GM19463 (cell line): ENCODE measurements at regions not wholly inside any gene's neighbourhood (a gene's known extent, or its start where the extent isn't known, plus 50 kb on each side); places are given as distances from the start of the nearest gene placed in this dataset.

Experiments
- ATAC-seq: cut with Tn5 transposase; IDR thresholded peaks from one replicate; pipeline ENCODE4 v1.9.1; 2021; ENCODE audit warnings: mild to moderate bottlenecking, moderate library complexity; ENCODE audit not compliant: unreplicated experiment

DNA sequence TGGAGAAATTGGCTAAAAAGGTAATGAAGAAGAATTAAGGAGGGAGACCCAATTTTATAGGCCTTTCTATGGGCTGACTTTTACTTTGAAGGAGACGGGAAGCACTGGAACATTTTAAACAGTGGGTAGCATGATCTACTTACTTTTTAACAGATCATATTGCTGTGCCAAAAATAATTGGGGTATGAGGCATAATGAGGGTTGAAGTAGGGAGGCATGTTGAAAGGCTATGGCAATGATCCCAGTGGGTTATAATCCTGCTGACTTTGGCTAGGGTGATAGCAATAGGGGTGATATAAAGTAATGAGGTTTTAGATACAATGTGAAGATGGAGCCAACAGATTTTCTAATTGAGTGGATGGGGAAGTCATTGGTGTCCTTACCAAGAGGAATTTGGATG, 73.2 kb downstream of the GPR37 start:
- ATAC-seq: no peak

DNA sequence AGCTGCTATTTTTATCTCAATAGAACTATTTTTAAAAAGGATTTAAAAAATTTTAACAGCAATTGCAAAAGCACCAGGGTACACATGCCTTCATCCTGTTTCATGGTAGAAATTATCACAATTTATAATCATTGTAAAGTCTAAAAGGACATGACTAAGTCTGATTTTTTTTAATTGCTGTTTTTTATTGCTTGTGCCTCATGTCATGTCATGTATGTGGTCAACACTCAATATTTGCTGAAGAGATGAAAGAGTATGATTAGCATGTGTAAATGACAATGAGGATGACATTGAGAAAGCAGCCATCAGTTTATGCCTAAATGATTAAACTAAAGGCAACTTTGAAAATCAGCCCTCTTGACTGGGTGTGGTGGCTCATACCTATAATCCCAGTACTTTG, 74.8 kb downstream of the GPR37 start:
- no peak for ATAC-seq

- no peak for ATAC-seq
These were observed 75.7 kb downstream of the GPR37 start for GRCh38 chr7:124689931-124690330.

GRCh38 chr7:124689523-124689922, 76.1 kb downstream of the GPR37 start:
- ATAC-seq: no peak

- no peak for ATAC-seq
These were observed 76.6 kb downstream of the GPR37 start for GRCh38 chr7:124688991-124689390.

DNA sequence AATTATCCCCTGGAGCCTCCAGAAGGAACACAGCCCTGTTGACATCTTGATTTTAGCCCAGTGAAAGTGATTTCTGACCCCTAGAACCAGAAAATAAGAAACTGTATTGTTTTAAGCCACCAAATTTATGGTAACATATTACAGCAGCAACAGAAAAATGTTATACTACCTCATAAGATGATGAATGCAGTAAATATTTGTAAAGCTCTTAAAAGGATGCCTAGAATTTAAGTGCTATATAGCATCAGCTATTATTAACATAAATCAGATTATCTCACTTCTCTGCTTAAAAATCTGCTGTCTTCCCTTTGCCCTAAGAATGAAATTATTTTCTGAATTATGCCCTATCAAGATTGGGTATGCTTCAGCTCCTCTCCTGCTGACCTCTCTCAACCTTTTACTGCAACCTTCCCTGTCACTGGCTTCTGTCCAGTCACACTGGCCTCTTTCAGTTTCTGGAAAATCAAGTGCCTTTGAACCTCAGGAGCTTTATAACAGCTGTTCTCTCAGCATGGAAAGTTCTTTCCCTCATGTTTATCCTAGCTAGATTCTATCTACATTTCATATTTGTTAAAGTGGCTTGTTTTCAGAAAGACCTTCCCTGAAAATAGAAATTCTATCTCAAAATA, 78.9 kb downstream of the GPR37 start:
- no peak for ATAC-seq

DNA sequence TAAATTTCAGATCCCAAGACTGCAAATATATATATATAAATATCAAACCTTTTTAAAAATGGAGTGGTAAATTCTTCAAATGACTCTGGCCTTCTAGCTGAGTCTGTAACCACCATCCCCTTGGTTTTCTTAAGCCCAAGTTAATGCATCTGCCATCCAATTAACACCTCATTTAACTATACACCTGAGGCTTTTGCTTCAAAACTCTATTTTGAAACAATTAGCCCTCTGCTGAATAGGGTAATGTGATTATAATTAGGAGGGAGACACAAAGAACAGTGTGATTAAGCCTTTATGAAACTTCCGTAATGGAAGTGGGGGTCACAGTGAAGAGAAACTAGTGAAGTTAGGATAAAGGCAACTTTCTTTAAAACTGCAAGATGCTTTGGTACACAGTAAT, 83.6 kb downstream of the GPR37 start:
- ATAC-seq: no peak

- ATAC-seq: no peak
These were observed 85.3 kb downstream of the GPR37 start for GRCh38 chr7:124680304-124680703.

GRCh38 chr7:124679586-124680225, 85.9 kb downstream of the GPR37 start:
- ATAC-seq: no peak

- no peak for ATAC-seq
These were observed 86.4 kb downstream of the GPR37 start for GRCh38 chr7:124679146-124679545.

DNA sequence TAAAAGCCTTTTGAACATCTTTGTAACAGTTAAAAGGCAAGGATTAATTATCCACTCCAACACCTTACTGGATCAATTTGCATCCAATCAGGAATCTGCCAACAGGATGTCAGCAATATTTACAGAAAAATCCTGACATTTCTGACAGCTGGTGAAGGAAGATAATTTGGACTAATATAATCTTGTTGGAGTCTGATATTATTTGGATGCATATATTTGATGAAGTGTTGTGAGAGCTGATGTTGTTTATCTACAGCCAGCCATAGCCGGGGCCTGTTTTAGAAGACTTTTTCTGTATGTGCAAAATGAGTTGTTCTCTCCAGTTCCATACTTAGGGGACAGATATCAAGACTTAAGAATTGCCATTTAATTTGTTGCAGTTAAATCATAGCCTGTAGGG, 91.1 kb downstream of the GPR37 start:
- no peak for ATAC-seq

DNA sequence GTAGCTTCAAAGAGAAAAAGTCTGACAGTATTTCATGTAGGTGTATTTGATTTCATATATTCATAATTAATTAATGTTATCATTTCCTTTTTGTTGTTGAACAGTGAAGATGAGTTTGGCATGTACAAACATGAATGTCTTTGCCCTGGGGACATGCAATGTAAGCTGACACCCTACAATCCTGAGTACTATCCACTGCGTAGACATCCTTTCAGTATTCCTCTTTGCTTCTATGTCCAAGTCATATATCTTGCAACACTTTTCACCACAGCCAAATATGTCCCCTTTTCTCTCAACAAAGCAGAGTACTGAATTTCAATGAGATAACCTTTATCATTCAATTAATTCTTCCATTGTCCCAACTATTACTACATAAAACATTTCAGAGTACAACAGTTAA, 93.6 kb downstream of the GPR37 start:
- no peak for ATAC-seq

- no peak for ATAC-seq
These were observed 98.1 kb downstream of the GPR37 start for GRCh38 chr7:124667312-124668153.

DNA sequence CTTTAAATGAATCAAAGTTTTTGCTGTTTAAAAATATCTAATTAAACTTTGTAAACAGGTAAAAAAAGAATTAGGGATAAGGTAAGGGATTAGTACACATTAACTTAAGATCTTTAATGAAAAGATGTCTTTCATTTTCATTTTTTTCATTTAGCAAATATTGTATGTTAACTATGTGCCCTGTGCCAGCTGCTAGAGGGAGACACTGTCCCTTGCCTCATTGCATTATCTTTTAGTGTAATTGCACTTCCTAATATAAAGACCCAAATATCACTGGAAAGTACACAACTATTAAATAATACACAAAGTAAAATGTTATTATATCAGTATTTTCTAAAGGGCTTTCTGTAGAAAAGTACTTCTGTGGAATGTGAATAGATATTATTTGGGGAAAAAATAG, 102.7 kb downstream of the GPR37 start:
- no peak for ATAC-seq

GRCh38 chr7:124662372-124662771, 103.2 kb downstream of the GPR37 start:
- ATAC-seq: no peak

DNA sequence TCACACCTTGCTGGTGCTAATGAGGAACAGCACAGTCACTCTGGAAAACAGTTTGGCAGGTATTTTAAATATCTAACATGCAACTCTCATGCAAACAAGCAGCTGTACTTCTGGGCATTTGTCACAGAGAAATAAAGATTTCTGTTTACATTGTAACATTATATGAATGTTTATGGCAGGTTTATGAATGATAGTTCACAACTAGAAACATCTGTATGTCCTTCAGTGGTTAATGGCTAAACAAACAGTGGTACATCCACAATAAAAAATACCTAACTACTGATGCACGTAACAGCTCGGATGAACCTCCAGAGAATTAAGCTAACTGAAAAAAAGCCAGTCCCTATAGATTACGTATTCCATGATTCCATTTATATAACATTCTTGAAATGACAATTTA, 109.6 kb downstream of the GPR37 start:
- no peak for ATAC-seq

GRCh38 chr7:124652237-124652636, 113.4 kb downstream of the GPR37 start:
- ATAC-seq: no peak

DNA sequence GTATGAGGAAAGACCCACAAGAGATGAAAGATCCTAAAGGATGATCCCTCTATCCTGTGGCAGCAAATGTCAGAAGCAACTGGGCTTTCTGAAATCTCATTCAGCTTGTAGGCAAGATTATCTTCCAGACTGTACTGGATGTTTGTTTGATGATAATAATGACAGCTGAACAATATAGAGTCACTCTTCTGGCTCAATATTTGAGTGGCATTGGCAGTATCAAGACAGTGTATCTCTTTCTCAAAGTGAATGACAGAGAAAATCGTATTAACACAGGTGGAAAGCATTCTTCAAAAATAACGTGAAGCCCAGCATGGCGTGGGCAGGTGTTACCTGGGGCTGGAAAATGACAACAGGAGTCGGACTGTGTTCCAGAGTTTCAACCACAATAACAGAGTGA, 114.5 kb downstream of the GPR37 start:
- no peak for ATAC-seq

GRCh38 chr7:124649397-124650014, 116.1 kb downstream of the GPR37 start:
- ATAC-seq: no peak

DNA sequence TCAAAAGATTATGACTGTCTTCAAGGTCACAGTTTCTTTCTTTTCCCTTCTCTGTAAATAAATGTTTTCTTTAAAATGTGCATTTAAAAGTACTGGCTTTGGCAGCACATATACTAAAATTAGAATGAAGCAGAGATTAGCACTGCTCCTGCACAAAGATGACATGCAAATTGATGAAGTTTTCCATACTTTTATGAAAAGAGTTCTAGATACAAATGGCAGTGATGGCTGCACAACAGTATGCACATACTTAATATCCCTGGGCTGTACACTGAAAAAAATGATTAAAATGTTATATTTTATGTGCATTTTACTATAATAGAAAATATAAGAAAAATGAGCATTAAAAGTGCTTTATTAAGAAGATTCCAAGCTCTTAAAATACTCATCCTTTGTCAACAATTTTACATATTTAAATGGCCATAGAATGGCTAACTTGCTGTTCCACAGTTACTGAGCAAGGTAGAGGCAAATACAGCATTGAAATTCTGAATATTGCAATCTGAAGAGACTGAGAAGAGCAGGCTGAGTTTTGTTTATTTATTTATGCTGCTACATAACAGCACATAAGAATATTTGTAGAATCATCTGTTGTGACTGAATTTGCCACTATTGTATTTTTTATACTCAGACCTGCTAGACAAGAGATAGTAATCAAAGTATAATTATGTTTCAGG, 117.8 kb downstream of the GPR37 start:
- no peak for ATAC-seq

- no peak for ATAC-seq
These were observed 119.9 kb downstream of the GPR37 start for GRCh38 chr7:124645704-124646103.
